Smooth muscle cell (in vitro differentiated cells): ENCODE measurements at regions not wholly inside any gene's neighbourhood (a gene's known extent, or its start where the extent isn't known, plus 50 kb on each side); places are given as distances from the start of the nearest gene placed in this dataset.

Experiments used
- DNase-seq: peaks from one replicate; lab custom pipeline; 2025; ENCODE audit not compliant: unreplicated experiment; lab: John Stamatoyannopoulos, UW
- H2AFZ ChIP-seq: fragments of 200-600 bp; sonication (generic); 2 replicates; pipeline ENCODE4 v1.6.0; 2016; ENCODE audit warnings: antibody characterized with exemption, low read depth, mild to moderate bottlenecking
- H3F3A ChIP-seq: fragments of 200-600 bp; sonication (generic); 2 replicates; pipeline ENCODE4 v1.6.0; 2017; ENCODE audit warnings: antibody characterized with exemption, low read depth
- H3K27ac ChIP-seq: fragments of 200-600 bp; sonication (generic); 2 replicates; pipeline ENCODE4 v1.5.1; 2016; ENCODE audit warnings: low read depth, mild to moderate bottlenecking
- H3K27me3 ChIP-seq: fragments of 200-600 bp; sonication (generic); 2 replicates; pipeline ENCODE4 v1.6.1; 2016; ENCODE audit warnings: low read depth, mild to moderate bottlenecking
- H3K36me3 ChIP-seq: fragments of 200-600 bp; sonication (generic); 2 replicates; pipeline ENCODE4 v1.5.1; 2016; ENCODE audit warnings: low read depth
- H3K4me1 ChIP-seq: fragments of 200-600 bp; sonication (generic); 2 replicates; pipeline ENCODE4 v1.5.1; 2016; ENCODE audit warnings: low read depth
- H3K4me2 ChIP-seq: fragments of 200-600 bp; sonication (generic); 2 replicates; pipeline ENCODE4 v1.6.0; 2016; ENCODE audit warnings: mild to moderate bottlenecking
- H3K4me3 ChIP-seq: fragments of 200-600 bp; sonication (generic); 2 replicates; pipeline ENCODE4 v1.5.1; 2016; ENCODE audit warnings: mild to moderate bottlenecking
- H3K79me2 ChIP-seq: fragments of 200-600 bp; sonication (generic); 2 replicates; pipeline ENCODE4 v1.6.0; 2016; ENCODE audit warnings: low read depth, mild to moderate bottlenecking
- H3K9ac ChIP-seq: fragments of 200-600 bp; sonication (generic); 2 replicates; pipeline ENCODE4 v1.6.0; 2016; ENCODE audit warnings: low read depth
- H3K9me3 ChIP-seq: fragments of 200-600 bp; sonication (generic); replicated peaks from 2 replicates; pipeline ENCODE4 v1.5.1; 2016; ENCODE audit warnings: low read depth
- H4K20me1 ChIP-seq: fragments of 200-600 bp; sonication (generic); 2 replicates; pipeline ENCODE4 v1.6.0; 2016; ENCODE audit warnings: low read depth
- WGBS: methylation state at CpG from one replicate; pipeline ENCODE4 v1.1.7; 2016; ENCODE audit warnings: low lambda C conversion rate; 5-methylcytosine and 5-hydroxymethylcytosine counted together
- TF ChIP-seq, protein P1 (sequence below): fragments of 200-600 bp; sonication (generic); IDR thresholded peaks from 2 replicates; pipeline ENCODE4 v1.5.1; 2017; ENCODE audit warnings: borderline replicate concordance, mild to moderate bottlenecking, antibody characterized with exemption; ENCODE audit not compliant: insufficient read depth, poor library complexity, severe bottlenecking

DNA sequence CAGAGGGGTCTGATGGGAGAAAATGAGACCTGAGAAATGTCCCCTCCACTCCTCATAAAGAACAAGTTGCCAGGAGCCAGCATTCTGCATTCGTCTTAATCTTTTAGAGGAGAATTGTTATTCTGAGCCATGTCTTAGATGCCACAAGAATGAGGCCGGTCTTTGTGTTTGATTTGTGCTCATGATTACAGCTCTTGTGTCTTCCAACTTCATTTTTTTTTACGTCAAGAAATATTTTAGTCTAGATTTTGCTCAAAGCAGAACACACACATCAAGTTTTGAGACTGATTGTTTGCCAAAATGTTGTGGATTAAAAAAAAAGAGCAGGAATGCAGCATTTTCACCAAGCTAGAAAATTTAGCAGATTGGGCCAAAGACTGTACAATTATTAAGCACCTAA, 130.6 kb upstream of the PITX2 start:
- Histone ChIP-seq H3K4me2 (peak overlapping the region; percentile 52), H3F3A (no peaks in the 10 kb centered on the region), H3K9ac (no peak overlapping the region), H3K27ac (no peak overlapping the region), H3K9me3 (no peaks in the 10 kb centered on the region), H3K4me3 (no peak overlapping the region), H3K36me3 (no peaks in the 10 kb centered on the region), H3K79me2 (no peaks in the 10 kb centered on the region), H4K20me1 (no peaks in the 10 kb centered on the region), H2AFZ (peak overlapping the region; percentile 20), H3K4me1 (peaks cover 23% of the 10 kb centered on the region), H3K27me3 (no peaks in the 10 kb centered on the region)
- TF ChIP-seq, protein P1, sequence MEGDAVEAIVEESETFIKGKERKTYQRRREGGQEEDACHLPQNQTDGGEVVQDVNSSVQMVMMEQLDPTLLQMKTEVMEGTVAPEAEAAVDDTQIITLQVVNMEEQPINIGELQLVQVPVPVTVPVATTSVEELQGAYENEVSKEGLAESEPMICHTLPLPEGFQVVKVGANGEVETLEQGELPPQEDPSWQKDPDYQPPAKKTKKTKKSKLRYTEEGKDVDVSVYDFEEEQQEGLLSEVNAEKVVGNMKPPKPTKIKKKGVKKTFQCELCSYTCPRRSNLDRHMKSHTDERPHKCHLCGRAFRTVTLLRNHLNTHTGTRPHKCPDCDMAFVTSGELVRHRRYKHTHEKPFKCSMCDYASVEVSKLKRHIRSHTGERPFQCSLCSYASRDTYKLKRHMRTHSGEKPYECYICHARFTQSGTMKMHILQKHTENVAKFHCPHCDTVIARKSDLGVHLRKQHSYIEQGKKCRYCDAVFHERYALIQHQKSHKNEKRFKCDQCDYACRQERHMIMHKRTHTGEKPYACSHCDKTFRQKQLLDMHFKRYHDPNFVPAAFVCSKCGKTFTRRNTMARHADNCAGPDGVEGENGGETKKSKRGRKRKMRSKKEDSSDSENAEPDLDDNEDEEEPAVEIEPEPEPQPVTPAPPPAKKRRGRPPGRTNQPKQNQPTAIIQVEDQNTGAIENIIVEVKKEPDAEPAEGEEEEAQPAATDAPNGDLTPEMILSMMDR: no peak
- DNase-seq: no peak
- 50% methylated on average over 3 of the region's 3 CpGs for WGBS

DNA sequence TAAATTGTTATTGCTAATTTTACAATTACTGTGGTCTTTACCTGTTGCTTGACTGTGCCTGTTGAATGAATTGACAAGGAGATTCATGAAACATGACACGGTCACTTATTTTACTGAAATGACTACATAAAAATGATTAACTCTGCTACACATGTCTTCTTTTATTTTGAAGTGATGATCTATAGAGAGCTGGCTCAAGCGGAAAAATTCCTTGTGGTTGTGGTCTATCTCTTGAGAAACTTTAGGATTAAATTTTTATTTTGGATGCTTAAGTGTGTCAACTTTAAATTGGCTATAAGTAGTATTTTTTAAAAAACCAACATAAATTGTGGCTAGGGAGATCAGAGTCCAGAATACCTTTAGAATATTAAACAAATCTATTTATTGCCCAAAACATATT, 131.8 kb upstream of the PITX2 start:
- Histone ChIP-seq H3K27me3 (no peaks in the 10 kb centered on the region), H3K27ac (peak overlapping the region; percentile 49), H3K4me2 (peak overlapping the region; percentile 52), H3K9ac (no peak overlapping the region), H2AFZ (no peak overlapping the region), H3F3A (no peaks in the 10 kb centered on the region), H4K20me1 (no peaks in the 10 kb centered on the region), H3K4me3 (no peak overlapping the region), H3K4me1 (peaks cover 13% of the 10 kb centered on the region), H3K36me3 (no peaks in the 10 kb centered on the region), H3K9me3 (no peaks in the 10 kb centered on the region), H3K79me2 (no peaks in the 10 kb centered on the region)
- no peak for DNase-seq
- WGBS: 27% methylated on average over 2 of the region's 2 CpGs
- TF ChIP-seq, protein P1: no peak

DNA sequence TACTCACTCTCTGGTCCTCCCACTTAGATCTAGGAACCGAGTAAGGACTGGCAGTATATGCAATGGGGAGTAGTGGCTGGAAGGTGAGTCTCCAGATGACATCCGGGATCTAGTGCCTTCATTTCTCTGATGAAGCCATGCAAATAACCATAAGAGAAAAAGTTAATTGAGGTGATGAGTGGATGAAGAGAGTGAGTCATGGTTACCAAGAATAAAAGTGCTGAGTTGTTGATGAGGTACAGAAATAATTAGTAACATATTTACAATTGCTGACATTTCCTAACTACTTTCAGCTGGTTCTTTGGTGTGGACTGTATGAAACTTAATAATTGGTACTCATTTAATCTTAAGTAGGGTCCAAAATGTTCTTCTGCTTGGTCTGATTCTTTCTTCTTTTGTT, 146.7 kb upstream of the PITX2 start:
- Histone ChIP-seq H3K27ac (no peak overlapping the region), H3K4me1 (no peaks in the 10 kb centered on the region), H3K4me2 (no peak overlapping the region), H3K9me3 (no peaks in the 10 kb centered on the region), H2AFZ (no peak overlapping the region), H3K9ac (no peak overlapping the region), H3K36me3 (no peaks in the 10 kb centered on the region), H3F3A (no peaks in the 10 kb centered on the region), H3K27me3 (no peaks in the 10 kb centered on the region), H4K20me1 (no peaks in the 10 kb centered on the region), H3K79me2 (no peaks in the 10 kb centered on the region), H3K4me3 (no peak overlapping the region)
- WGBS: 44% methylated on average over 2 of the region's 2 CpGs
- no peak for DNase-seq
- TF ChIP-seq, protein P1: no peak

DNA sequence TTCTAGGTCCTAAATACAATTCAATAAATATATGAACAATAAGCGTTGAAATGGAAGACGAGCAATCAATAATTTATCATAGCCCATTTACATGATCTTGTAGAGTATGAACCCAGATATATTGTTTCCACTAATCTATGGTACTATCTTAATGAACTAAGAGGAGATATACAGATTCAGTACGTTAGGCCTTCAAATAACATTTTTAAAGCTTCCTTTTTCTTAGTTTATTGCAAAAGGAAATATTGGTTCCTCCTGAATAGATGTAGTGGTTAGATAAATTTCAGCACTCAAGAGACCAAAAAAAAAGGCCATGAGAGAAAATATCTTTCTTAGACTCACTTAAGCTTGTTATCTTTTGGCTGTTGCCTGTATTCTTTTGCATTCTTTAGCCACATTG, 147.5 kb upstream of the PITX2 start:
- Histone ChIP-seq H3K9me3 (no peaks in the 10 kb centered on the region), H3K79me2 (no peaks in the 10 kb centered on the region), H3F3A (no peaks in the 10 kb centered on the region), H3K4me1 (no peaks in the 10 kb centered on the region), H2AFZ (no peak overlapping the region), H3K4me2 (no peak overlapping the region), H3K27ac (no peak overlapping the region), H4K20me1 (no peaks in the 10 kb centered on the region), H3K4me3 (no peak overlapping the region), H3K36me3 (no peaks in the 10 kb centered on the region), H3K27me3 (no peaks in the 10 kb centered on the region), H3K9ac (no peak overlapping the region)
- TF ChIP-seq, protein P1: no peak
- 88% methylated on average over 3 of the region's 3 CpGs for WGBS
- no peak for DNase-seq
